IPS-NIHi7 (cell line): ENCODE measurements at regions not wholly inside any gene's neighbourhood (a gene's known extent, or its start where the extent isn't known, plus 50 kb on each side); places are given as distances from the start of the nearest gene placed in this dataset.

ENCODE experiments used
- DNase-seq: peaks from one replicate; pipeline ENCODE4 v3.0.0; 2012; ENCODE audit warnings: mixed read lengths; ENCODE audit errors: extremely low spot score

- DNase-seq = no peak
Measured at GRCh38 chr14:101105045-101105444, 201.5 kb upstream of the RTL1 start.

- DNase-seq = no peak
Measured at GRCh38 chr14:101108579-101109346, 205.2 kb upstream of the RTL1 start.

- DNase-seq = no peak
Measured at GRCh38 chr14:101109347-101109638, 205.8 kb upstream of the RTL1 start.

- no peak for DNase-seq
Measured at GRCh38 chr14:101109981-101110728, 206.6 kb upstream of the RTL1 start.

- no peak for DNase-seq
Measured at GRCh38 chr14:101110729-101111619, 207.5 kb upstream of the RTL1 start.

GRCh38 chr14:101111620-101112290 is 208.2 kb upstream of the RTL1 start:
- DNase-seq = no peak

- no peak for DNase-seq
Measured at GRCh38 chr14:101112351-101113107, 209.0 kb upstream of the RTL1 start.

GRCh38 chr14:101113108-101113612 is 209.6 kb upstream of the RTL1 start:
- DNase-seq = no peak

GRCh38 chr14:101113835-101114725 is 210.6 kb upstream of the RTL1 start:
- no peak for DNase-seq

GRCh38 chr14:101114726-101115515 is 211.4 kb upstream of the RTL1 start:
- DNase-seq = no peak

- DNase-seq = no peak
Measured at GRCh38 chr14:101115652-101116051, 212.1 kb upstream of the RTL1 start.

- DNase-seq = no peak
Measured at GRCh38 chr14:101116065-101116464, 212.5 kb upstream of the RTL1 start.

- DNase-seq = no peak
Measured at GRCh38 chr14:101116486-101117130, 213.1 kb upstream of the RTL1 start.

GRCh38 chr14:101117543-101117942 is 214.0 kb upstream of the RTL1 start:
- no peak for DNase-seq

GRCh38 chr14:101118233-101118632 is 214.7 kb upstream of the RTL1 start:
- no peak for DNase-seq

- no peak for DNase-seq
Measured at GRCh38 chr14:101118746-101119591, 215.4 kb upstream of the RTL1 start.

- no peak for DNase-seq
Measured at GRCh38 chr14:101119830-101120571, 216.5 kb upstream of the RTL1 start.
